ENCODE measurements at regions not wholly inside any gene's neighbourhood (a gene's known extent, or its start where the extent isn't known, plus 50 kb on each side); places are given as distances from the start of the nearest gene placed in this dataset.

DNA sequence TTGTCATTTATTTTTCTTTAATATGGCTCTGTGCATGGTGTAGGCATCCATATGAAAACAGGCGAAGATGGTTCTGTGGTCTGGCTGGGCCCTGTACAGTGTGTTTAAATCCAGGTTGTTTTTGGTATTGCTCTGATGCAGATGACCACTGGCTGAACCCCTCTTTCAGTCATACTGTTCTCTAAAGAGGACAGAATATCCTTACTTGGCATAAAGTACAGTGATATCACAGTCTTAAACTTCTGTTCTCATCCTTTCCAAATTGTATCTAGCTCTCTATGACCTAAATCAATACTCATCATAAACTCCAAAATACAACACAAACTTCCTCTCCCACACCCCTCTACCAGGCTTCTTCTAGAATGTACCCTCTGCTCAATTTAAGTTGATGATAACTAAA is 252.7 kb upstream of the FAR2 start:
- TF ChIP-seq EZH2 (IDR thresholded peaks at IDR 0.05; ENCODE audit: borderline replicate concordance, low read length) = no peak
- TF ChIP-seq, protein P1, sequence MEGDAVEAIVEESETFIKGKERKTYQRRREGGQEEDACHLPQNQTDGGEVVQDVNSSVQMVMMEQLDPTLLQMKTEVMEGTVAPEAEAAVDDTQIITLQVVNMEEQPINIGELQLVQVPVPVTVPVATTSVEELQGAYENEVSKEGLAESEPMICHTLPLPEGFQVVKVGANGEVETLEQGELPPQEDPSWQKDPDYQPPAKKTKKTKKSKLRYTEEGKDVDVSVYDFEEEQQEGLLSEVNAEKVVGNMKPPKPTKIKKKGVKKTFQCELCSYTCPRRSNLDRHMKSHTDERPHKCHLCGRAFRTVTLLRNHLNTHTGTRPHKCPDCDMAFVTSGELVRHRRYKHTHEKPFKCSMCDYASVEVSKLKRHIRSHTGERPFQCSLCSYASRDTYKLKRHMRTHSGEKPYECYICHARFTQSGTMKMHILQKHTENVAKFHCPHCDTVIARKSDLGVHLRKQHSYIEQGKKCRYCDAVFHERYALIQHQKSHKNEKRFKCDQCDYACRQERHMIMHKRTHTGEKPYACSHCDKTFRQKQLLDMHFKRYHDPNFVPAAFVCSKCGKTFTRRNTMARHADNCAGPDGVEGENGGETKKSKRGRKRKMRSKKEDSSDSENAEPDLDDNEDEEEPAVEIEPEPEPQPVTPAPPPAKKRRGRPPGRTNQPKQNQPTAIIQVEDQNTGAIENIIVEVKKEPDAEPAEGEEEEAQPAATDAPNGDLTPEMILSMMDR (IDR thresholded peaks at IDR 0.05; ENCODE audit: low read length) = no peak
